NOMO-1 treated with dmso at 0.1 percent for 144 hours (cell line): ENCODE measurements at regions not wholly inside any gene's neighbourhood (a gene's known extent, or its start where the extent isn't known, plus 50 kb on each side); places are given as distances from the start of the nearest gene placed in this dataset.
"Not testable (repeated sequence)": the region's sequence is repeated elsewhere in the genome, so short reads cannot be mapped to it uniquely, and the experiment has no call there.

ENCODE experiments used
- DNase-seq: peaks from one replicate; lab custom pipeline; 2025; ENCODE audit not compliant: unreplicated experiment; lab: John Stamatoyannopoulos, UW

DNA sequence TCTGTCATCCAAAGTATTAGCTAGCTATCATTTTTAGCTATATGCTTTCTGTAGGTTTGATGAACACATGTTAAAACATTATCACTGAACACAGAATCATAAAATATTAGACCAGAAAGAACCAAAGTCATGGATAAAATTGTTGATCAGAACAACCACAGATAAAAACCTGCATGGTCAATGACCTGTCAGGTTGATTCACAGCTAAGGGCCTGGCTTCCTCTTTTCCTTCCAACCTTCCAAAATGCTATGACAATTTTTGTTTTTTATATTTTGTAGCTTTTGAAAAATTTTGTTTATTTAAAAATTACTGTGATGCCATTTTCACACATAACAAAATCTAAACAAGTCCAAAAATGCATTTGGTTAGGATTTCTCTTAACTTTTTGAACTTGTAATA lies 444.4 kb upstream of the CHRM2 start:
- DNase-seq: no peak

DNA sequence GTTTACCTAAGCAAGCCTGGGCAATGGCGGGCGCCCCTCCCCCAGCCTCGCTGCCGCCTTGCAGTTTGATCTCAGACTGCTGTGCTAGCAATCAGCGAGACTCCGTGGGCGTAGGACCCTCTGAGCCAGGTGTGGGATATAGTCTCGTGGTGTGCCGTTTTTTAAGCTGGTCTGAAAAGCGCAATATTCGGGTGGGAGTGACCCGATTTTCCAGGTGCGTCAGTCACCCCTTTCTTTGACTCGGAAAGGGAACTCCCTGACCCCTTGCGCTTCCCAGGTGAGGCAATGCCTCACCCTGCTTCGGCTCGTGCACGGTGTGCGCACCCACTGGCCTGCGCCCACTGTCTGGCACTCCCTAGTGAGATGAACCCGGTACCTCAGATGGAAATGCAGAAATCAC lies 442.6 kb upstream of the MTPN start:
- DNase-seq: not testable (repeated sequence)

DNA sequence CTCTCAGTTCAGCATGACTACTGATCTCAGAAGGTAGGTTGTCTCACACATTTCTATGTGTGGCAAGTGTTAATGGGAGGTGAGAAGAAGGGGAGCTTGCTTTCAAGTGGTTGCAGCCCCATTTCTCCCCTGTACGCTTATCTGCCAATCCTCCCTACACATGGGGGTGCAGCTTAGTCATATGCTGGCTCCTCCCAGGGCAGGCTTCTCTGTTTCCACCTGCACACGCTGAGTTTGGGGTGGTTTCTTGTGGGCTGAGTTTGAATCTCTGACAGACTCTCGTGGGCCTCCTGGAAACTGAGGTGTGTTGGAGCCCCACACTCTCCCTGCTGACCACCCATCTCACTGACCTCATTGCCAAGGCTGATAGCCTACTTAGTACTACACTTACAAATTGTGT lies 435.8 kb upstream of the MTPN start:
- no peak for DNase-seq

DNA sequence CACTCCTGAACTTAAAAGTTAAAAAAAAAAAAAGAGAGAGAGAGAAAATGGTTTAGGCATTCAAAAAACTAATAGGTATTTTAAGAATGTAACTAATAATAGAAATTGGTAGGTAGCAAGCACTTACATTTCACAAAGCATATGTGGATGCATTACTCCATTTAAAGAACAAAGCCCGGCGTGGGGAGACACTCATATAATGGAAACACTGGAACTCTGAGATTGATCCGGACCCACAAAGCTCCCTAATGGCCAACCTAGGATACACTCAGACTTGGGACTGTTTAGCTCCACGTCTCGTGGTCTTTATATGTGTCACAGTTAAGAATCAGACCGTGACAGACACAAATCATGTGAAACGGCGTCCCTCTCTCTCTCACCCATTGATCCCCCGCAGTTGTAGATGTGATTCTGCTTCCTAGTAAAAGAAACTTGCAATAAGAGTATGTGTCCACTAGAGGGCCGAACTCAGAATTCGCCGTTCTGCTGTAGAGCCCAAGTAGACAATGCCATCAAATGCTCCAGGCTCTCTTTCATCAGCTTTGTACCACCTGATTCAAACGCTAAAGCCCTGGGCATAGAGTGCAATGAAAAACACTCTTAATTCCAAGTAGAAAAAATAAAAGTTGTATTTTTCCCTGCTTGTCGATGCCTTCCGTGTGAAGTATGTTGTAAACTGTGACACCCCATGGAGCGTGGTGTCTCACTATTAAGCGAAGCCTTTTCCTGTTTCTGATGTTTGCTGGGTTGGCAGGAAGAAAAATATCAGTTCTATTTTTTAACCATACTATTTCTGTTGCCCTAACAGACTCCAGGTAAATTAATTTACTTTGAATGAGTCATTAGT lies 429.0 kb upstream of the MTPN start:
- DNase-seq: no peak

DNA sequence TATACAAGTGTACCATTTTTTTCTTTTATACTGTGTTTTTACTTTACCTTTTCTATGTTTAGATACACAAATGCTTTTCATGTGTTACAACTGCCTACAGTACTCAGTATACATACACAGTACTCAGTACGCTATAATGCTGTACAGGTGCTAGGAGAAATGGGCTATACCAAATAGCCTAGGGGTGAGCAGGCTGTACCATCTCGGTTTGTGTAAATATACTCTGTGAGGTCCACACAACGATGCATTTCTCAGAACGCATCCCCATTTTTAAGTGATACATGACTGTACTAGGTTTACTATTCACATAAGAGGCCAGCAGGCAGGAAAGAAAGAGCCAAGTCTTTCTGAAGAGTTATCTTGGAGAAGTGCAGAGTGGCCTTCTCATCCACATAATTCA lies 426.4 kb upstream of the MTPN start:
- no peak for DNase-seq

DNA sequence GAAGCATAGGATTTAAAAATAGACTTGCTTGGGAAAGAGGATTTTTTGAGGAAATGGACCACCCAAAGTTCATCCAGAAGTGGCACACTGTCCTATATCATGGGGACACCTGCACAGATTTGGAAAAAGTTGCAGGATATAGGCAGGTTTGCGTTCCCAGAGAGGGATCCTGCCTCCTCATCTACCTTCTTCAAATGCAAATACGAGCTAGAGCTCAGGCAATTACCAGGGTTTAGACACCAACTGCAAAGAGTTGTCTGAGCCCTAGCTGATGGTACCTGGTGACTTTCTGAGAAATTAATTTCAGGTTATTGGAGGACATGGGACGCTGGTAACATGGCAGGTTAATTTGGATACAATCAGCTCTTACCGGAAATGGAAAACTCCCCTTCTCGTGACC lies 423.7 kb upstream of the MTPN start:
- no peak for DNase-seq

DNA sequence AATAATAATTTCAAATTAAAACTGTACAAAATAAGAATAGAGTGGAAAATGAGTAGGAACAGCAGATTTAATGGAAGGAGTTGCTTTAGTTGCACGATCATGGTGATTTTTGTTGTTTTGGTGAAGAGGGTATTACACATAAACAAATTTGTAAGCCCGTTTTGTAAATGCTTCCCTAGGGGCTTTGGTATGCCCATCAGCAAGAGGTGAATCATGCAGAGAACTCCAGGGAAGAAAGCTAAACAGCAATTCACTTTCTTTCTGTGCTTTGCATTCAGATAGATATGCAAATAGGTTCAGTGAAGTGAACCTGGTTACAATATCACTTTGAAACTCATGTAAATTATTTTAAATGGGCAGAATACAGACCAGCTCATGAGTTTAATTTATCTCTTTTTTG lies 422.2 kb upstream of the MTPN start:
- DNase-seq: no peak

DNA sequence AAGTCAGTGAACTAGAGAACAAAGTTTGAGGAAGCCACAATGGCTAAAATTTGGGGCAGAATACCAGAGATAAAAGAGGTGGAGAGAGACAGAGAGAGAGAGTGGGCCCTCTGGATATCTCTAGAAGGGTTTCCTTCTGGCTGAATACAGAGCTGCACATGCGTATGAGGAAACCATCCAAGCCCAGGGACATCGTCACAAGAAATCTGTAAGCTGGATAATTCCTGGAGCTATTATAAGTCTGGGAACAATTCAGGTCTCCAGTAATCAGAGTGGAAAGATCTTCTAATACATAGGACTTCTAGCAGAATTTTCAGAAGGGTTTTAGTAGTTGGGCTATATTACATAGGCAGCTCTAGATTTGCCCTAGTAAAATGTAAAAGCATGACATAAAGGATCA lies 415.7 kb upstream of the MTPN start:
- no peak for DNase-seq

DNA sequence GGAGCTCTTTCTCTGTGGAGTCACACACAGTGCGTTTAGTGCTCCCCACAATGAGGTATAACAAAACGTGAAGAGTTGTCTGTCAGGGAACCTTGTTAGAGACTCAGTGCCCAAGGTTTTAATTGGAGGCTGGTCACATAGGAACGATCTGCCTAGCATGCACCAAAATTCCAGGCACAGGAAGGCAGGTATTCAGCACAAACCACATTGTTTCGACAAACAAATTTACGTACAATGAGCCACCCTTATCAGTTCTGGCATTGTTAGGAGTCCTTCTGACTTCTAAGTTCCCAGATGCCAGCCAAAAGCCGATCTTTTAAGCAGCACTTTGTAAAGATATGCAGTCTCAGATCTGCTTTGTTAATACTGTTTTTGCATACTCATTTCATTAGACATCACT lies 414.2 kb upstream of the MTPN start:
- no peak for DNase-seq

DNA sequence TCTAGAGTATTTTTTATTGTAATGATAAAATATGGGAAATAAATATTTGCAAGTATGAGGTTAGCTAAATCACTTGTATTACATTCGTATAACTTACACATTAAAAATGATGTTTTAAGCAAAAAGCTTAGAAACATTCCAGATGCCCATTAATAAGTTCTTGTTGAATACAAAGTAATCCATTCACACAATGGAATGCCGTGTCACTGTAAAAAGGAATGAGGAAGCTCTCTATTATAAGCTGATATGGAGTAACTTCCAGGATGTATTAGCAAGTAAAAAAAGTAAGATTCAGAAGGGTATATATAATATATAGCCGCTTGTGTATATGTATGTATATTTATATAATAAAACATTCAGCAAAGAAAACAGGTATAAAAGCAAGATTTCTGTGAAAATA lies 412.8 kb upstream of the MTPN start:
- DNase-seq: no peak

DNA sequence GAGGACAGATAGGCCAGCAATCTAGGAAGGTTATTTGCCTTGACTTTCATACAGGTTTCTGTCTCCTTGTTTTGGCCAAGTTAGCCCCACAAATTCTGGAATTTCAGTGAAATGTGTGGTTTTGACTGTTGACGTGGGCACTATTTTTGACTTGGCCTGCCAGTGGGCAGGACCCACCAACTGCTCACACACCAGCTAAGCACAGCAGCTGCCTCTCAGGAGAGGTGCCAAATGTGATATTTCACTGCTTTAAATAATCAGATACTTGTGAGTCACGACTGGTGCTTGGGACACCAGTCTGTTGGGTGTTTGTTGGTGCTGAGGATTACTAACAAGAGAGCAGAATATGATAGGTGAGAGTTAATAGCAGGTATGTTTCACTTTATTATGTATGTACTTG lies 409.7 kb upstream of the MTPN start:
- no peak for DNase-seq

DNA sequence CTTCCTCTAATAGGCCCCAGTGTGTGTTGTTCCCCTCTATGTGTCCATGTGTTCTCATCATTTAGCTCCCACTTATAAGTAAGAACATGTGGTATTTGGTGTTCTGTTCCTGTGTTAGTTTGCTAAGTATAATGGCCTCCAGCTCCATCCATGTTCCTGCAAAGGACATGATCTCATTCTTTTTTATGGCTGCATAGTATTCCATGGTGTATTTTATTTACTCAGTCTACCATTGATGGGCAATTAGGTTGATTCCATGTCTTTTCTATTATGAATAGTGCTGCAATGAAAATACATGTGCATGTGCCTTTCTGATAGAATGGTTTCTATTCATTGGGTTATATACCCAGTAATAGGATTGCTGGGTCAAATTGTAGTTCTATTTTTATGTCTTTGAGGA lies 394.2 kb upstream of the MTPN start:
- DNase-seq: not testable (repeated sequence)

DNA sequence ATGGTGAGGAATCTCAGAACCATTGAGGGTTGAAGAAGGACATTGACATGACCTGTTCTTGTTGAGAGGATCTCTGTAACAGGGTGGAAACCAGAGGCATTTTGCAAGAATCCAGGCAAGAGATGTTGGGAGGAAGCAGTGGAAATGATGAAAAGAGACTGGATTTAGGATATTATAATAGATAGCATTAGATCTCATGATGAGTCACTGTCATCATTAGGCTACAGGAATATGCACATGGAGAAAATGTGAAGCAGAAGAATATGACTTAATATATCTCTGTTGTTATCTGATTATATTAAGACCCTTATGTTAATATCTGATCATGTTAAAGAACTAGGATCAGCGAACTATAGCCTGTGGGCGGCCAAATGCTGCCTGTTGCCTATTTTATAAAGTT lies 393.0 kb upstream of the MTPN start:
- no peak for DNase-seq

DNA sequence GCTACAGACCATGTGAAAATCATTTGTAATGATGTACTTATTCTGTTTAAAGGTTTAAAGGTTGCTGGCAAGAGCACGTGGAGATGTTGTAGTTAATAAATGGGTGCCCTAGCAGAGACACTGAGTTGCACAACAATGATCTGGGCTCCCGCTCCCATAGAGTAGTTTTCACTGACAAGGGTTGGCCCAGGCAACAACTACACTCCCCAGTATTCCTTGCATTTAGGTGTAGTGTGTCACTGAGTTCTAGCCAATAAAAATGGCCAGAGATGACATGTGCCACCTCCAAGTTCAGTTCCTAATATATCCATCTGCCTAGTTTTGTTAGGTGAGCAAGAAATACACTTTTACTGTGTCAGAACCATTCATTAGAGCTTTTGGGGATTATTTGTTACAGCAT lies 392.1 kb upstream of the MTPN start:
- DNase-seq: no peak

DNA sequence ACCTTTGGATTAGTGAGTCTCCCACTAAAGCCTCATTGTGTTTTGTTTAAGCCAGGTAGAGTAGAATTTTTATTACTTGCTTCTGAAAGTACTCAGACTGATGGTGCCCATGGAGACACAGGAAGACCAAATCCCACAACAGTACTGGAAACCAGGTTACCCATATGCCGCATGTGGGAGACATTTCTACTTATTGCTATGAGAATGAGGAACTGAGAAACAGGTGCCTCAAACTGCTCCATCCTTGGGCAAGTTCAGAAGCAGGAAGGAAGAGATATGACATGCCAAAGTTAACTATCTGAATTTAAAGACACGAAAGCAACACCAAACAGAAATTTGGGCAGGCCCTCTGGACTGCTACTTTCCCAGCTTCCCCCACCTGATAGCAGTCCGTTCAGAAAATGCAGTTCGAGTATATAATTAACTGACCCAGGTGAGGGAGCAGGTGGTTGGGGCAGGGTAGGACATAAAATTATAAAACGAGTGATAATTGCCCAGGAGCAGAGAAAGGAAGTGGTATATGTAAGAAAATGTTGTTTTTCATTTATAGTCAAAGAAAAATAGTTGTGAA lies 382.3 kb upstream of the MTPN start:
- DNase-seq: peak; percentile 1

DNA sequence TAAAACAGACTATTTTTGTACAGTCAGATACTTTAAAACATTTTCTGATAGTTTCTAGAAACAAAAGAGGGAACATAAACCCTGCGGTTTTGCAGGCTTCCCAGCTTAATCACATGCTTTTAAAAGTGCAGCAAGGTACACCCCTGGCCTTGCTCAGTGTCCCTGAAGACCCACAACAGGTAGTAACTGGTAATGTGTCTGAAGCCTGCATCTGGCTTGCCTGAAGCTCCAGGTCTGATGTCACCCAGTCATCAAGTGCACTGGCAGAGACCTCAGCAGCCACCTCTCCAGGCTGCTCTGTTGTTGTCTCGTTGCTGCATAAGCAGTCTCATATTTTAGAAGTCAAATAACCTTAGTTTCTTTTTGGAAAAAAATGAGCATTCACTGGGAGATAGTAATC lies 376.1 kb upstream of the MTPN start:
- DNase-seq: no peak

DNA sequence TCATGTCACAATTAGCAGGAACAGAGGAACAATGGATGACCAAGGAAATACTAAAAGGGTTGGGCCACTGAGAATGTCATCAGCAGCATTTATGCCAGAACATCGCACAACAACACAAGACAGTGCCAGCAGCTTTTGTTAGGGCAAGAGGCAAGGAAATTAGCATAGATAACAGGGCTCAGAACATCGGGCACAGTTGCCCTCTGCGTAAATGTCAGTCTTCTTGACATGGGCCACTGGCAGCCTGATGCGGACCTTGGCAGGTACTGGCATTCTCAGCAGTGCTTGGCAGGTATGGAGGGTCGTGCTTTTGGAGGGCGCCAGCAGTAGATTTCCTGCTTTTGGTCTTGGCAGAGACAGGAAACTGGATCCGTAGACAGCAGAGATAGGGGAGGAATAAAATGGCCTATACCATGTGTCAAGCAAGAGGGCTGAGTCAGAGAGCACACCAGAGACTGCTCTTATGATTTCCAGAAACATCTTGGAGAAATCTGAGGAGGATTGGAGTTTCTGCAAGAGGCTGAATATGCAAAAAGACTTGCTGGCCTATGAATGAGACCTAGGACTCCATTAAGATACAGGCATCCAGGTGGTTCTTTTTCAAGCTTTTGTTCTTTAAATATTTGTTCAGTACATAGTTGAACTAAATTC lies 371.5 kb upstream of the MTPN start:
- DNase-seq: no peak

DNA sequence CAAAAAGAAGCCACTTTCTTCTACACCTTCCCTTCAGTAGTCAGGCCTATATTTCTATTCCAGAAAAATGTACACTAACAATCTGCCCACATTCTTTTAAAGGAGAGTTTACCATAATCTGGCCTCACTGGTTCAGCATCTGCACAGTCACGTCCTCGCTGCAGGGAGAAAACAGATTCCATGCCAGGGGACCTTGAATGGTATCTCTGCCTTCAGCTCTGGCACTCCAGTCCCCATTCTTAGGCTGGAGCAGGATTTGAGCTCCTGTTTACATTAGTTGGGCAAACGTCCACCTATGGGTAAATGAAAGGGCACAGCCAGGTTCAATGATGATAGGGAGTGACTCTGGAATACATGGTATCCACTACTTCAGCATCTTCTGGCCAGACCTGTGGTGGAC lies 371.0 kb upstream of the MTPN start:
- no peak for DNase-seq

DNA sequence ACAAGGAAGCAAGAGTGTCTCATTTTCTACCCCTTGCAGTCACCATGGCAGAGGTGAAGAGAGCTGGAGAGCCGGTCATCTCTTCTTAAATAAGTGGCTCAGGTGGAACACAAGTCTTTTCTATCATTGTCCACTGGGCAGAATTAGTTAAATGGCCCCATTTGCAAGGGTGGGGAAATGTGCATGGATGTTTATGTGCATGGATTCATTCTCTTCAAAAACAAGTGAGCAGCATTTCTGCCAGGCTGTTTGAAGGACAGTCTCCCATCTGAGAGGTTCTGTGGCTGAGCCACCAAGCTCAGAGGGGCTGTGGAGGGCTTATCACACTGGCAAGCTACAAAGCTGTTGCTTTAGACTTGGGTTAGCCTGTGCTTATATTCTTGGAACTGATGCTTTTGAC lies 370.3 kb upstream of the MTPN start:
- DNase-seq: no peak

DNA sequence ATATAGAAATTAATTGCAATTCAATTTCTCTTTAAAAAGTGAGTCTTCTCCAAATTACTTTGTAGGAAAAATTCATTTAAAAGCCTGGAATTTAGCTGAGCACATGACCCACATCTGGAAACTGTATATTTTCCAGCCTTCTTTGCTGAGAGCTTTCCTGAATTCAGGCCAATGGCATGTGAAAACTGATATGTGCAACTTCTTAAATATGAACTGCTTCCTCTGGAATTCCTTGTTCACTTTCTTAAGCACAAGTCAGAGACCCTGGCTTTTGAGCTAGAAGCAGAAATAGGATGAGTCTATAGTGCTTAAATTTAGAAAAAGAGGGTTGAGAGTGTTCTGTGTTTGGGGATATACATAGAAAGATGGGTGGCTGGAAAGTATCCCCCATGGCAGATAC lies 365.1 kb upstream of the MTPN start:
- no peak for DNase-seq

DNA sequence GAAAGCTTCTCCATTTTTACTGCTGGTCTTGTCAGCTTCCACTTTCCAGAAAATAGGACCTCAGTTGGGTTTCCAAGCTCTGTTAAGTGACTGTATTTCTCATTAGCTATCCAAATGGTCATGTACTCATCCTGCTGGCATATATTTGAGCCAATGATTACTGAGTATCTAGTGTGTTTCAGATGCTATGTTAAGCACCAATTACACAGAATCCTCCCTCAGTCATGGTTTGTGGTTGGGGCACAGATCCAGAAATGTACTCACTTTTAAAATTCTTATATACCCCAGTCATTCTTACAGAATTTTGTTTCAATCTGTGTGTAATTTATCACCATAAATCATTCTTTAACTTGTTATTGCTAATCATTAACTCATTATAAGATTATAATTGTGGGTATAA lies 362.3 kb upstream of the MTPN start:
- no peak for DNase-seq

DNA sequence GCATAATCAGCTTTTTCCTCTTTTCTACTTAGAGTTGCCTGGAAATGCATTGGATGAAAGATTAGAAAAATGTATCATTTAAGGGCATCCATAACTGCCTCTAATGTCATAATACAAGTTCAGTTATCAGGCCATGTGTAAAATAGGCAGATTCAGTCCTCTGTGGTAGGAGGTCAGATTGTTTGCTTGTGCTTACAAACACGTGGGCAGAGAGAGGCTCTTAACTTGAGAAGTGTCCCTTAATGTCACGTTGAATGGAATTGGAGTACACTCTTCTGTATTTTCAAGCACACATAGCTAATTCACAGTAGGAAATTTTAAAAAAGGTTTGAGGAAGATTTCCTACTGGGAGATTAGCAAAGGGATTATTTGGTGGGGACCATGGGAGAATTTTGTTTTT lies 359.8 kb upstream of the MTPN start:
- DNase-seq: no peak

DNA sequence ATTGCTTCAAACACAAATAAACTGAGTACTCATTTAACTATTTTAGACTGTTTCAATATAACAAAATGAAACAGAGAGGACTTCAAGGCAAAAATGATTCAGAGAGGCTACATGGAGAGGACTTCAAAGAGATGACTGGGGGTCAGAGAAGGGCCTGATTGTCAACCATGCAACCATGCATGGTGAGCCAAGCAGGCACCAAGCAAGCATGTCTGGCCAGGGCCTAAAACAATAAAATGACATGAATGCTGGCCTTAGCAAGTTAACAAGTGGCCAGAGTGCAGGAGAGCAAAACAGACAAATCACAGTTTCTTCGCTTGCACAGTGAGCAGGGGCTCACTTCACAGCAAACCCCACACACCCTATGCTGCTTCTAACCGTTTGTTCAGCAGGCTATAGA lies 356.5 kb upstream of the MTPN start:
- DNase-seq: no peak
